ENCODE measurements at regions not wholly inside any gene's neighbourhood (a gene's known extent, or its start where the extent isn't known, plus 50 kb on each side); places are given as distances from the start of the nearest gene placed in this dataset.

DNA sequence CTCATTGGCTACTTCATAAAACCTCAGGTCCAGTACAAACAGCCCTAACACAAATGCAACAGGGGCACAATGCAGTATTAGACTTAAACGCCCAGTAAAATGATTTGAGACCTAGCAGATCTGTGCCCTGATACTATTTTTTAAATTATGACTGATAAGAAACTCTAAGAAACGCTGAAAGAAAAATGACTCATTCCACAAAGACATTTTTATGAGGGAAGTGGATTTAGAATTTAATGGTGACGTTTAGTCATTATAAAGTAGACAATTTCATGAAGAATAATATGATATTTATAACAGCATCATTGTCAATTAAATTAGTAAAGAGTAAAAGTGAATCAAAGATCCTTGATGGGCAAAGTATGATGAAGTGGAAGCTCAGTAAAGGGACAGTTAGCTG, 80.4 kb upstream of the DHX40 start:
- no peak for TF ChIP-seq EZH2phosphoT487 (IDR thresholded peaks at IDR 0.05; ENCODE audit: low read length)
- TF ChIP-seq, protein P1, sequence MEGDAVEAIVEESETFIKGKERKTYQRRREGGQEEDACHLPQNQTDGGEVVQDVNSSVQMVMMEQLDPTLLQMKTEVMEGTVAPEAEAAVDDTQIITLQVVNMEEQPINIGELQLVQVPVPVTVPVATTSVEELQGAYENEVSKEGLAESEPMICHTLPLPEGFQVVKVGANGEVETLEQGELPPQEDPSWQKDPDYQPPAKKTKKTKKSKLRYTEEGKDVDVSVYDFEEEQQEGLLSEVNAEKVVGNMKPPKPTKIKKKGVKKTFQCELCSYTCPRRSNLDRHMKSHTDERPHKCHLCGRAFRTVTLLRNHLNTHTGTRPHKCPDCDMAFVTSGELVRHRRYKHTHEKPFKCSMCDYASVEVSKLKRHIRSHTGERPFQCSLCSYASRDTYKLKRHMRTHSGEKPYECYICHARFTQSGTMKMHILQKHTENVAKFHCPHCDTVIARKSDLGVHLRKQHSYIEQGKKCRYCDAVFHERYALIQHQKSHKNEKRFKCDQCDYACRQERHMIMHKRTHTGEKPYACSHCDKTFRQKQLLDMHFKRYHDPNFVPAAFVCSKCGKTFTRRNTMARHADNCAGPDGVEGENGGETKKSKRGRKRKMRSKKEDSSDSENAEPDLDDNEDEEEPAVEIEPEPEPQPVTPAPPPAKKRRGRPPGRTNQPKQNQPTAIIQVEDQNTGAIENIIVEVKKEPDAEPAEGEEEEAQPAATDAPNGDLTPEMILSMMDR (IDR thresholded peaks at IDR 0.05; ENCODE audit: low read length): no peak
- no peak for TF ChIP-seq EZH2 (optimal IDR thresholded peaks at IDR 0.05; ENCODE audit: low read depth, low read length)

Data from MM.1S (cell line).